Stimulated activated CD4-positive, alpha-beta T cell treated with anti-CD3 and anti-CD28 coated beads, TNF-alpha, amount 100 ng/mL, for 4 hours (primary cell): ENCODE measurements at regions not wholly inside any gene's neighbourhood (a gene's known extent, or its start where the extent isn't known, plus 50 kb on each side); places are given as distances from the start of the nearest gene placed in this dataset.

Experiments used
- DNase-seq, 3 experiments: peaks; one replicate each; pipeline ENCODE4 v3.0.0-alpha.2; 2020; ENCODE audit warnings: low read depth in 3 of 3

GRCh38 chr11:70928854-70929598 is 323.4 kb downstream of the SHANK2 start:
- no peak for DNase-seq

- DNase-seq: no peak
These were observed 322.2 kb downstream of the SHANK2 start for GRCh38 chr11:70930215-70930614.

- DNase-seq: no peak
These were observed 320.9 kb downstream of the SHANK2 start for GRCh38 chr11:70931430-70931829.

DNA sequence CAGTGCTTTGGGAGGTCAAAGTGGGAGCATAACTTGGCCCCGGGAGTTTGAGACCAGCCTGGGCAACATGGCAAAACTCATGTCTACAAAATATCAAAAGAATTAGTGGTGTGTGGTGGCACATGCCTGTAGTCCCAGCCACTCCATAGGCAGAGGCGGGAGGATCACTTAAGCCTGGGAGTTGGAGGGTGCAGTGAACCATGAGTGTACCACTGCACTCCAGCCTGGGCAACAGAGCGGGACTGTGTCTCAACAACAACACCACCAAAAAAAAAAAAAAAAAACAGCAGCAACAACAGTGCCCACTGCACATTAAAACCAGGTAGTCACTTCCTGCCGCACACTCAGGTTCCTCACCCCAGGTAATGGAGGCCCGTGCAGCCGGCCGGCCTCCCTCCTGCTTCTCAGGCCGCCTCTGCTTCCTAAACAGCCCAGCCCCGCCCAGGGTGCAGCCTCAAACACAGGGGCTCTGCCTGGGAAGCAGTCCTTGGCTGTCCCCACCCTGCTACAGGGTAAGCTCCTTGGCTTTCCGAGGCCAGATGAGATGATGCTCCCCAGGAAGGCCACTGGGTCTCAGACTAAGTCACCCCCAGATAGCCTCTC is 318.3 kb downstream of the SHANK2 start:
- DNase-seq: no peak

DNA sequence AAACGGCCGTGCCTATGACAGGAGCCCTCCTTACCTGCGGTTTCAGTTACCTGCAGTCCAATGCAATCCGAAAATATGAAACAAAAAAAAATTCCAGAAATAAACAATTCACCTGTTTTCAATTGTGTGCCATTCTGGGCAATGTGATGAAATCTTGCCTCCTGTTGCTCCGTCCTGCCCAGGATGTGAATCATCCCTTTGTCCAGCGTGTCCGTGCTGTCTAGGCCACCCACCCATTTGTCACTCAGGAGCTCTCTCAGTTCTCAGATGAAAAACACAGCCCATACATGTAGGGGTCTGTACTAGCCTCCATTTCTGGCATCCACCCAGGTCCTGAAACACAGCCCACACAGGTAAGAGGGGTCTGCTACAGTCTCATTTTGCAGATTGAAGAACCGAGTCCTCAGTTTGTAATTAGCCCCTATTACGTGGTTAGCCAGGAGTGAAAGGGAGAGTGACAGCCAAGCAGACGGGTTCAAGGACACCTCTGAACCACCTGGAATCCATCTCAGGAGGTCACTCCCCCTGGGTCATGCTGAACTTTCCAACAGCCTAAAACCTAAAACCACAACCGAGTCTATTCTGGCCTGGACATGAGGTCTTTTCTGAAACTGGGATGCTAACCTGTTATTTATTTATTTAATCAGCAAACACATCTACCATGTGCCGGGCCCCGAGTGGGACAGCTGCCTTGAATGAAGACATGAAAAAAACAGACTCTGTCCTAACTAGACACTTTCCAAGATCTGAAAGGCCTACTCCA is 317.2 kb downstream of the SHANK2 start:
- DNase-seq: no peak

- DNase-seq: no peak
These were observed 309.8 kb downstream of the SHANK2 start for GRCh38 chr11:70942593-70942992.

DNA sequence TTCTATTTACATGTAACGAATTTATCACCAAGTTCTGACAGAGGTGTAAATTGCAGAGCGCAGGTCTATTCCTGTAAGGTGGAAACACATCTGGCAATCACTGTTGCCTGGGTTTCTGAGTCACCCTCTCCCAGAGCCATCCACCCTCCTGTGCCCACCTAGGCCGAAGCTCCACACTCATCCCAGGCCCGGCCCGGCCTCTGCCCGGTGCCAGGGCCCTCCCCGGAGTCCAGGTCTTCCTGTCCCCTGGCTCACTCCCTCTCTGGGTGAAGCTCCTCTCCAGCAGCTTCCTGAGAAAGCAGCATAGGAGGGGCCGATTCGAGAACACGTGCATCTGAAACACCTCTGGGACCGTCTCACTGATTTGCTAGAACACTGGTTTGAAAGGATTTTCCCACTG is 308.2 kb downstream of the SHANK2 start:
- DNase-seq: no peak

- DNase-seq: no peak
These were observed 307.7 kb downstream of the SHANK2 start for GRCh38 chr11:70944636-70945035.

GRCh38 chr11:70948398-70948797 is 304.0 kb downstream of the SHANK2 start:
- no peak for DNase-seq

- DNase-seq: no peak
These were observed 303.4 kb downstream of the SHANK2 start for GRCh38 chr11:70948855-70949531.

GRCh38 chr11:70951139-70951804 is 301.1 kb downstream of the SHANK2 start:
- no peak for DNase-seq

- DNase-seq: no peak
These were observed 300.2 kb downstream of the SHANK2 start for GRCh38 chr11:70952191-70952590.

GRCh38 chr11:70953720-70954119 is 298.7 kb downstream of the SHANK2 start:
- no peak for DNase-seq

DNA sequence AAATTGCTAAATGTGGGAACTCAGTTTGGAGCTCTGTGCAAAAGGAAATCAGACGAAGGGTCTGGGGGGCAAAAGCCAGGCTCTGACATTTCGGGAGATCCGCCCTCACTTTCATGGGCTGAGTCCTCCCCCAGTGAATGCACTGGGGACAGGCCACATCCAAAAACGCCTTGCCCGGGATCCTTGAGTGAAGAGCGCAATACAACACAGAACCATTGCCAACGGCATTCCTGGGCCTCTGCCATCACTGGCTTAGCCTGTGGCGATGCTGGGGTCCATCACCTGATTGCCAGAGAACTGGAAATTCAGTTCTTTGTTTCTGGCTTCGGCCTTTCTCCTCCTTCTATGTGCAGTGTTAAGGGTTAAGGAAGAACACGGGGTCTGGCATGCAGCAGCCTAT is 297.9 kb downstream of the SHANK2 start:
- no peak for DNase-seq
